GM12878 (cell line): ENCODE measurements at regions not wholly inside any gene's neighbourhood (a gene's known extent, or its start where the extent isn't known, plus 50 kb on each side); places are given as distances from the start of the nearest gene placed in this dataset.

Experiments used
- ATAC-seq: fragments of 200-7000 bp; cut with Tn5 transposase; 3 replicates; pipeline ENCODE4 v1.9.1; 2020; ENCODE audit warnings: mild to moderate bottlenecking, moderate library complexity
- BruUV-seq: library from RNA; stranded (reverse); fragments of 400-500 nt; replicated peaks from 2 replicates; lab custom pipeline; 2021; lab: Mats Ljungman, UMichigan
- CTCF ChIA-PET: fragments of 300-600 bp; sonication (Branson Sonifier 250); formaldehyde crosslinking; extraction: SDS; loops from one replicate; lab custom pipeline; 2021; ENCODE audit warnings: inconsistent platforms; lab: Yijun Ruan, JAX
- POLR2A ChIA-PET: fragments of 350-600 bp; formaldehyde crosslinking; extraction: SDS; loops from one replicate; lab custom pipeline; 2021; ENCODE audit warnings: inconsistent platforms; lab: Charles Lee
- RAD21 ChIA-PET: fragments of 300-600 bp; sonication (Branson Sonifier 250); formaldehyde crosslinking; loops from one replicate; lab custom pipeline; 2023; ENCODE audit warnings: antibody characterized with exemption; ENCODE audit not compliant: unreplicated experiment; lab: Charles Lee
- SMC1A ChIA-PET: fragments of 300-600 bp; sonication (Branson Sonifier 250); formaldehyde crosslinking; loops from one replicate; lab custom pipeline; 2023; ENCODE audit not compliant: unreplicated experiment, uncharacterized antibody; lab: Charles Lee
- DNase-seq: peaks from one replicate; pipeline ENCODE4 v3.0.0-alpha.2; 2011; ENCODE audit warnings: low read depth, low spot score
- FAIRE-seq: peaks from 3 replicates; lab custom pipeline; 2011; peaks lifted over from hg19 to GRCh38; lab: Jason Lieb, UNC
- H2AFZ ChIP-seq: 2 replicates; pipeline ENCODE4 v1.6.0; 2011; ENCODE audit warnings: low read depth, low read length, control low read depth; ENCODE audit not compliant: control insufficient read depth
- H3K27ac ChIP-seq: 2 replicates; pipeline ENCODE4 v1.5.1; 2011; ENCODE audit warnings: control low read depth; ENCODE audit not compliant: control insufficient read depth, insufficient read depth
- H3K27me3 ChIP-seq, 2 experiments: replicated peaks in 1 of 2; 2 replicates each; pipeline versions ENCODE4 v1.6.0 to v1.6.1; 2011; ENCODE audit warnings: low read length in 1 of 2; ENCODE audit not compliant: control insufficient read depth in 2 of 2, insufficient read depth in 2 of 2
- H3K36me3 ChIP-seq, 2 experiments: 2 replicates each; pipeline ENCODE4 v1.5.1; 2011; ENCODE audit warnings: low read length in 1 of 2; ENCODE audit not compliant: control insufficient read depth in 2 of 2, insufficient read depth in 2 of 2
- H3K4me1 ChIP-seq: 2 replicates; pipeline ENCODE4 v1.6.1; 2011; ENCODE audit warnings: mild to moderate bottlenecking, low read length, moderate library complexity, mixed read lengths; ENCODE audit not compliant: control insufficient read depth, insufficient read depth
- H3K4me2 ChIP-seq: 2 replicates; pipeline ENCODE4 v1.6.0; 2011; ENCODE audit warnings: control low read depth; ENCODE audit not compliant: control insufficient read depth, insufficient read depth
- H3K4me3 ChIP-seq: fragments of 200-600 bp; sonication (generic); 2 replicates; pipeline ENCODE4 v1.5.1; 2016
- H3K79me2 ChIP-seq: 2 replicates; pipeline ENCODE4 v1.6.0; 2011; ENCODE audit warnings: low read length; ENCODE audit not compliant: control insufficient read depth, insufficient read depth
- H3K9ac ChIP-seq: 2 replicates; pipeline ENCODE4 v1.8.0; 2011; ENCODE audit warnings: low read length, control low read depth, mixed read lengths; ENCODE audit not compliant: control insufficient read depth, insufficient read depth
- H3K9me3 ChIP-seq: replicated peaks from 3 replicates; pipeline ENCODE4 v1.5.1; 2011; ENCODE audit warnings: mild to moderate bottlenecking, low read length; ENCODE audit not compliant: control insufficient read depth, insufficient read depth
- H4K20me1 ChIP-seq: 2 replicates; pipeline ENCODE4 v1.6.0; 2011; ENCODE audit not compliant: control insufficient read depth, insufficient read depth
- BRCA1 ChIP-seq: IDR thresholded peaks from 2 replicates; pipeline ENCODE4 v1.6.1; 2011; ENCODE audit warnings: low read depth, low read length, improper control_type of control experiment
- CBX5 ChIP-seq: sonication (generic); IDR thresholded peaks from 2 replicates; pipeline ENCODE4 v1.6.1; 2016; ENCODE audit warnings: low read depth, moderate library complexity, mild to moderate bottlenecking, inconsistent platforms
- FOS ChIP-seq: IDR thresholded peaks from 3 replicates; pipeline ENCODE4 v1.6.1; 2011; ENCODE audit warnings: borderline replicate concordance; ENCODE audit not compliant: insufficient read length; ENCODE audit errors: extremely low read depth
- FOXK2 ChIP-seq: fragments of 450-650 bp; IDR thresholded peaks from 2 replicates; pipeline ENCODE4 v1.6.1; 2017; ENCODE audit warnings: mild to moderate bottlenecking, moderate library complexity
- IKZF1 ChIP-seq: fragments of 450-650 bp; conservative IDR thresholded peaks from 2 replicates; pipeline ENCODE4 v1.6.1; 2017; ENCODE audit warnings: antibody characterized with exemption, mild to moderate bottlenecking
- KLF5 ChIP-seq: fragments of 450-650 bp; IDR thresholded peaks from 2 replicates; pipeline ENCODE4 v1.6.1; 2014; ENCODE audit warnings: mild to moderate bottlenecking; ENCODE audit not compliant: partially characterized antibody
- MXI1 ChIP-seq: fragments of 150-350 bp; IDR thresholded peaks from 2 replicates; pipeline ENCODE4 v1.6.1; 2011; ENCODE audit warnings: low read depth, mild to moderate bottlenecking, inconsistent platforms, low read length, improper control_type of control experiment
- NFXL1 ChIP-seq: fragments of 450-650 bp; IDR thresholded peaks from 2 replicates; pipeline ENCODE4 v1.6.1; 2017; ENCODE audit warnings: antibody characterized with exemption, mild to moderate bottlenecking, borderline replicate concordance
- PAX5 ChIP-seq: IDR thresholded peaks from 2 replicates; pipeline ENCODE4 v1.6.1; 2011; ENCODE audit warnings: low read depth, low read length, borderline replicate concordance
- RAD21 ChIP-seq: IDR thresholded peaks from 2 replicates; pipeline ENCODE4 v1.6.1; 2011; ENCODE audit warnings: mild to moderate bottlenecking, low read depth, low read length, moderate library complexity; ENCODE audit not compliant: insufficient read depth
- REST ChIP-seq: IDR thresholded peaks from 2 replicates; pipeline ENCODE4 v1.6.1; 2012; ENCODE audit warnings: mild to moderate bottlenecking, low read depth, low read length
- SMAD1 ChIP-seq: fragments of 450-650 bp; IDR thresholded peaks from 2 replicates; pipeline ENCODE4 v1.6.1; 2018; ENCODE audit warnings: mild to moderate bottlenecking, low read depth; ENCODE audit not compliant: partially characterized antibody
- SUZ12 ChIP-seq: fragments of 200-600 bp; sonication (generic); IDR thresholded peaks from one replicate; pipeline ENCODE4 v1.6.1; 2018; ENCODE audit warnings: antibody characterized with exemption, mild to moderate bottlenecking; ENCODE audit not compliant: unreplicated experiment
- TAF1 ChIP-seq: IDR thresholded peaks from 2 replicates; pipeline ENCODE4 v1.6.1; 2011; ENCODE audit warnings: mild to moderate bottlenecking, low read depth, low read length, borderline replicate concordance
- ZNF207 ChIP-seq: fragments of 450-650 bp; IDR thresholded peaks from 2 replicates; pipeline ENCODE4 v1.6.1; 2014; ENCODE audit warnings: antibody characterized with exemption, mild to moderate bottlenecking, borderline replicate concordance
- ZNF24 ChIP-seq: fragments of 450-650 bp; IDR thresholded peaks from 2 replicates; pipeline ENCODE4 v1.6.1; 2017; ENCODE audit warnings: antibody characterized with exemption, mild to moderate bottlenecking
- WGBS: methylation state at CpG from one replicate; pipeline ENCODE4 v1.1.6; 2016; ENCODE audit warnings: low lambda C conversion rate; ENCODE audit not compliant: insufficient replicate concordance, insufficient coverage; ENCODE audit errors: missing lambda C conversion rate; 5-methylcytosine and 5-hydroxymethylcytosine counted together
- in situ Hi-C: fragments of 300-500 bp; cut with MboI; formaldehyde crosslinking; loops from 9 replicates; pipeline ENCODE4 v1.14.3; 2018; ENCODE audit warnings: mixed read lengths
- intact Hi-C: fragments of 100-400 bp; cut with micrococcal nuclease; formaldehyde crosslinking; loops from one replicate; pipeline ENCODE4 v1.14.2; 2022; ENCODE audit not compliant: unreplicated experiment
- TF ChIP-seq, protein P1 (sequence below), 3 experiments: IDR thresholded peaks in 2 of 3; conservative IDR thresholded peaks in 1 of 3; 2 replicates each; pipeline ENCODE4 v1.5.1; 2011; ENCODE audit warnings: low read depth in 3 of 3, low read length in 3 of 3, mild to moderate bottlenecking in 3 of 3, control low read depth in 2 of 3, moderate library complexity in 2 of 3, inconsistent platforms in 1 of 3, mixed read lengths in 1 of 3; ENCODE audit not compliant: control insufficient read depth in 2 of 3, insufficient read depth in 1 of 3; ENCODE audit errors: extremely low read depth in 1 of 3

- Histone ChIP-seq H3K27me3 (no peaks in the 10 kb centered on the region), H3K36me3 (no peaks in the 10 kb centered on the region), H4K20me1 (no peaks in the 10 kb centered on the region), H3K4me2 (no peak overlapping the region), H3K4me3 (no peak overlapping the region), H3K4me1 (no peaks in the 10 kb centered on the region), H3K27ac (no peak overlapping the region), H3K9me3 (no peaks in the 10 kb centered on the region), H2AFZ (no peak overlapping the region), H3K79me2 (no peaks in the 10 kb centered on the region), H3K9ac (no peak overlapping the region)
- ChIA-PET POLR2A (no interaction called here), RAD21 (interaction anchor here (0.7 kb wide), 1 partner anchor 892 kb away, joined by 3 read pairs; no protein-coding TSS in a partner anchor), SMC1A (interaction anchor here (1.2 kb wide), 1 partner anchor 9 kb away, joined by 3 read pairs; no protein-coding TSS in a partner anchor), CTCF (no interaction called here)
- intact Hi-C loops (no loop called here), in situ Hi-C loops (no loop called here)
- BruUV-seq: no TSS peak
- 92% methylated on average over 2 of the region's 2 CpGs for WGBS
- DNase-seq (no peak), FAIRE-seq (no peak), ATAC-seq (no peak; the same call in 2 of the 3 replicates)
- TF ChIP-seq FOS (no peak), NFXL1 (no peak), SMAD1 (no peak), ZNF24 (no peak), ZNF207 (no peak), TAF1 (no peak), FOXK2 (no peak), PAX5 (no peak), MXI1 (no peak), KLF5 (no peak), RAD21 (no peak), BRCA1 (no peak), IKZF1 (no peak), REST (no peak), SUZ12 (no peak), CBX5 (no peak)
- TF ChIP-seq, protein P1, sequence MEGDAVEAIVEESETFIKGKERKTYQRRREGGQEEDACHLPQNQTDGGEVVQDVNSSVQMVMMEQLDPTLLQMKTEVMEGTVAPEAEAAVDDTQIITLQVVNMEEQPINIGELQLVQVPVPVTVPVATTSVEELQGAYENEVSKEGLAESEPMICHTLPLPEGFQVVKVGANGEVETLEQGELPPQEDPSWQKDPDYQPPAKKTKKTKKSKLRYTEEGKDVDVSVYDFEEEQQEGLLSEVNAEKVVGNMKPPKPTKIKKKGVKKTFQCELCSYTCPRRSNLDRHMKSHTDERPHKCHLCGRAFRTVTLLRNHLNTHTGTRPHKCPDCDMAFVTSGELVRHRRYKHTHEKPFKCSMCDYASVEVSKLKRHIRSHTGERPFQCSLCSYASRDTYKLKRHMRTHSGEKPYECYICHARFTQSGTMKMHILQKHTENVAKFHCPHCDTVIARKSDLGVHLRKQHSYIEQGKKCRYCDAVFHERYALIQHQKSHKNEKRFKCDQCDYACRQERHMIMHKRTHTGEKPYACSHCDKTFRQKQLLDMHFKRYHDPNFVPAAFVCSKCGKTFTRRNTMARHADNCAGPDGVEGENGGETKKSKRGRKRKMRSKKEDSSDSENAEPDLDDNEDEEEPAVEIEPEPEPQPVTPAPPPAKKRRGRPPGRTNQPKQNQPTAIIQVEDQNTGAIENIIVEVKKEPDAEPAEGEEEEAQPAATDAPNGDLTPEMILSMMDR (IDR thresholded peaks at IDR 0.05 in 2 of 3, conservative IDR thresholded peaks at IDR 0.05 in 1 of 3; ENCODE audit: control insufficient read depth in 2 of 3, extremely low read depth in 1 of 3, insufficient read depth in 1 of 3, low read depth in 3 of 3, low read length in 3 of 3): no peak
Measured at GRCh38 chr6:164401871-164402270, 907.5 kb downstream of the C6orf118 start.
